CD4-positive, alpha-beta T cell (primary cell): ENCODE measurements at regions not wholly inside any gene's neighbourhood (a gene's known extent, or its start where the extent isn't known, plus 50 kb on each side); places are given as distances from the start of the nearest gene placed in this dataset.

Experiments used
- ATAC-seq: fragments of 200-7000 bp; cut with Tn5 transposase; one replicate; pipeline ENCODE4 v1.10.0; 2022; ENCODE audit warnings: mild to moderate bottlenecking; ENCODE audit not compliant: poor library complexity
- CTCF ChIA-PET: fragments of 350-600 bp; sonication (Branson Sonifier 250); formaldehyde crosslinking; loops from one replicate; lab custom pipeline; 2021; ENCODE audit warnings: antibody characterized with exemption, inconsistent platforms; lab: Charles Lee
- POLR2A ChIA-PET: fragments of 350-600 bp; sonication (Branson Sonifier 250); formaldehyde crosslinking; loops from one replicate; lab custom pipeline; 2021; ENCODE audit warnings: antibody characterized with exemption, inconsistent platforms; lab: Charles Lee
- DNase-seq, 14 experiments: peaks; one replicate each; pipeline ENCODE4 v3.0.0-alpha.2; 2013 to 2020; ENCODE audit warnings: mixed read lengths in 2 of 14
- H3K27ac ChIP-seq, 2 donors: one replicate each; pipeline versions ENCODE4 v1.5.1 to v1.7.0; 2013; ENCODE audit warnings: low read length in 2 of 2, low read depth in 1 of 2, mild to moderate bottlenecking in 1 of 2
- H3K27me3 ChIP-seq, 2 experiments: 1 replicate in 1 of 2; 2 replicates in 1 of 2; pipeline versions ENCODE4 v1.6.1 to v1.7.0; 2013; ENCODE audit warnings: low read length in 2 of 2, control low read depth in 1 of 2, mild to moderate bottlenecking in 1 of 2, moderate library complexity in 1 of 2; ENCODE audit not compliant: insufficient read depth in 2 of 2, control insufficient read depth in 1 of 2
- H3K36me3 ChIP-seq: one replicate; pipeline ENCODE4 v1.6.1; 2013; ENCODE audit warnings: low read length, control low read depth; ENCODE audit not compliant: insufficient read depth
- H3K4me1 ChIP-seq: one replicate; pipeline ENCODE4 v1.6.1; 2013; ENCODE audit warnings: low read length, control low read depth; ENCODE audit not compliant: insufficient read depth
- H3K4me3 ChIP-seq: one replicate; pipeline ENCODE4 v1.5.1; 2013; ENCODE audit warnings: mild to moderate bottlenecking, low read length, moderate library complexity
- H3K9me3 ChIP-seq, 2 experiments: 1 replicate in 1 of 2; 2 replicates in 1 of 2; pipeline versions ENCODE4 v1.6.1 to v1.7.0; 2013; ENCODE audit warnings: low read length in 2 of 2, mild to moderate bottlenecking in 2 of 2, control low read depth in 1 of 2, moderate library complexity in 1 of 2; ENCODE audit not compliant: control insufficient read depth in 1 of 2, insufficient read depth in 1 of 2
- H3K27ac Mint-ChIP-seq: one replicate; pipeline ENCODE4 v1.8.0; 2020; ENCODE audit warnings: mixed read lengths
- H3K27me3 Mint-ChIP-seq: one replicate; pipeline ENCODE4 v1.8.0; 2021; ENCODE audit warnings: mixed read lengths
- H3K36me3 Mint-ChIP-seq: one replicate; pipeline ENCODE4 v1.8.0; 2021; ENCODE audit warnings: low read depth, mixed read lengths
- H3K4me1 Mint-ChIP-seq: one replicate; pipeline ENCODE4 v1.8.0; 2021; ENCODE audit warnings: low read depth, mixed read lengths
- H3K4me3 Mint-ChIP-seq: one replicate; pipeline ENCODE4 v1.8.0; 2020; ENCODE audit warnings: mild to moderate bottlenecking, mixed read lengths
- H3K9me3 Mint-ChIP-seq: one replicate; pipeline ENCODE4 v1.8.0; 2020; ENCODE audit warnings: mixed read lengths
- CTCF ChIP-seq: fragments of 200-600 bp; IDR thresholded peaks from one replicate; pipeline ENCODE4 v1.8.0; 2022; ENCODE audit warnings: antibody characterized with exemption, mild to moderate bottlenecking
- intact Hi-C, 2 experiments: fragments of 100-400 bp; cut with DNase I in 1 of 2; cut with micrococcal nuclease in 1 of 2; formaldehyde crosslinking; loops; one replicate each; pipeline versions ENCODE4 v1.15.1 to v1.9.0; 2023 to 2025; cut with DNase I, micrococcal nuclease

- CTCF ChIA-PET, result no interaction called here
- H3K4me1 ChIP-seq, result no peaks in the 10 kb centered on the region
- no peaks in the 10 kb centered on the region for H3K36me3 Mint-ChIP-seq
- H3K27me3 Mint-ChIP-seq, result no peaks in the 10 kb centered on the region
- intact Hi-C loops, result no loop called here
- no peaks in the 10 kb centered on the region for H3K4me1 Mint-ChIP-seq
- DNase-seq, result no peak
- no peak for TF ChIP-seq CTCF
- POLR2A ChIA-PET, result no interaction called here
- no peak overlapping the region for H3K4me3 Mint-ChIP-seq
- H3K9me3 Mint-ChIP-seq, result no peaks in the 10 kb centered on the region
- no peak overlapping the region for H3K27ac Mint-ChIP-seq
- H3K27me3 ChIP-seq, result no peaks in the 10 kb centered on the region
- ATAC-seq, result no peak
- H3K9me3 ChIP-seq, result no peaks in the 10 kb centered on the region
- H3K27ac ChIP-seq, result no peak overlapping the region
- no peaks in the 10 kb centered on the region for H3K36me3 ChIP-seq
- H3K4me3 ChIP-seq, result no peak overlapping the region
These were observed 82.9 kb downstream of the NREP start for GRCh38 chr5:111673891-111674626.

- intact Hi-C loops, result no loop called here
- TF ChIP-seq CTCF, result no peak
- Histone ChIP-seq H3K36me3 (no peaks in the 10 kb centered on the region), H3K9me3 (no peaks in the 10 kb centered on the region), H3K27ac (no peak overlapping the region), H3K4me3 (no peak overlapping the region), H3K4me1 (no peaks in the 10 kb centered on the region), H3K27me3 (no peaks in the 10 kb centered on the region)
- H3K27me3 Mint-ChIP-seq, result peaks cover 2% of the 10 kb centered on the region
- H3K4me3 Mint-ChIP-seq, result no peak overlapping the region
- H3K27ac Mint-ChIP-seq, result no peak overlapping the region
- H3K4me1 Mint-ChIP-seq, result no peaks in the 10 kb centered on the region
- H3K36me3 Mint-ChIP-seq, result no peaks in the 10 kb centered on the region
- H3K9me3 Mint-ChIP-seq, result no peaks in the 10 kb centered on the region
- no peak for DNase-seq
- ChIA-PET POLR2A (no interaction called here), CTCF (no interaction called here)
- ATAC-seq, result no peak
These were observed 84.9 kb downstream of the NREP start for GRCh38 chr5:111672099-111672498.

- Histone ChIP-seq H3K36me3 (no peaks in the 10 kb centered on the region), H3K9me3 (no peaks in the 10 kb centered on the region), H3K27ac (no peak overlapping the region), H3K27me3 (no peaks in the 10 kb centered on the region), H3K4me3 (no peak overlapping the region), H3K4me1 (no peaks in the 10 kb centered on the region)
- Mint-ChIP-seq H3K36me3 (no peaks in the 10 kb centered on the region), H3K27ac (no peak overlapping the region), H3K9me3 (no peaks in the 10 kb centered on the region), H3K4me1 (no peaks in the 10 kb centered on the region), H3K4me3 (no peak overlapping the region), H3K27me3 (peaks cover 5% of the 10 kb centered on the region)
- ChIA-PET CTCF (no interaction called here), POLR2A (no interaction called here)
- intact Hi-C loops, result no loop called here
- no peak for TF ChIP-seq CTCF
- ATAC-seq (no peak), DNase-seq (no peak)
These were observed 86.0 kb downstream of the NREP start for GRCh38 chr5:111670826-111671492.
